Immature natural killer cell (primary cell): ENCODE measurements at regions not wholly inside any gene's neighbourhood (a gene's known extent, or its start where the extent isn't known, plus 50 kb on each side); places are given as distances from the start of the nearest gene placed in this dataset.
"Not testable (repeated sequence)": the region's sequence is repeated elsewhere in the genome, so short reads cannot be mapped to it uniquely, and the experiment has no call there.

Source experiments
- DNase-seq, 3 donors: peaks; one replicate each; pipeline ENCODE4 v3.0.0; 2022; ENCODE audit warnings: mixed read lengths in 1 of 3
- H3K27ac Mint-ChIP-seq, 6 donors: one replicate each; pipeline ENCODE4 v1.8.0; 2020; ENCODE audit warnings: mixed read lengths in 6 of 6, mild to moderate bottlenecking in 5 of 6, inconsistent platforms in 4 of 6, moderate library complexity in 3 of 6
- H3K27me3 Mint-ChIP-seq, 3 donors: one replicate each; pipeline ENCODE4 v1.8.0; 2020 to 2021; ENCODE audit warnings: low read depth in 3 of 3, mild to moderate bottlenecking in 3 of 3, mixed read lengths in 3 of 3, moderate library complexity in 3 of 3, inconsistent platforms in 1 of 3
- H3K36me3 Mint-ChIP-seq, 3 donors: one replicate each; pipeline ENCODE4 v1.8.0; 2020; ENCODE audit warnings: mixed read lengths in 3 of 3, inconsistent platforms in 2 of 3, mild to moderate bottlenecking in 2 of 3
- H3K4me1 Mint-ChIP-seq, 2 donors: one replicate each; pipeline ENCODE4 v1.8.0; 2020; ENCODE audit warnings: inconsistent platforms in 2 of 2, mild to moderate bottlenecking in 2 of 2, mixed read lengths in 2 of 2, moderate library complexity in 1 of 2
- H3K4me3 Mint-ChIP-seq, 5 donors: one replicate each; pipeline ENCODE4 v1.8.0; 2020; ENCODE audit warnings: mild to moderate bottlenecking in 5 of 5, mixed read lengths in 5 of 5, inconsistent platforms in 3 of 5, moderate library complexity in 3 of 5
- H3K9me3 Mint-ChIP-seq, 6 donors: one replicate each; pipeline ENCODE4 v1.8.0; 2020; ENCODE audit warnings: mild to moderate bottlenecking in 6 of 6, mixed read lengths in 6 of 6, inconsistent platforms in 4 of 6, moderate library complexity in 3 of 6

DNA sequence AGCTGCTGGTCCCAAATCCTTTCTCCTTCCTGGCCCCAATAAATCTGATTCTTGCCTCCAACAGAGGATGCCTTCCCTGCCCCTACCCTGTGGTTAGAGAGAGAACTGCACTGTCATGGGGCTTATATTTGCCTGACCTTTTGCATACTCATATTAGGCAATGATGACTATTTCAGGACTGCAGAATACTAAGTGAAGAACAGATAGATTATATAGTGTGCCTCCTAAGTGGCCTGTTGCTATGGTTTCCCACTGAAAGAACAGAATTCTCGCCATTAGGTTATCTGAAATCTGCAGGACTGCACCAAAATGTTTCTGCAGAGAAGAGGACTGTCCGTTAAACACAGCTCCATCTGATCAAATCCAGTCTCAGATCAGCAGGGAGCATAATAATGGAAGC is 87.3 kb upstream of the CCNG1 start:
- Mint-ChIP-seq H3K4me3 (no peak overlapping the region), H3K27me3 (peaks cover 0 to 2% (median 0%) of the 10 kb centered on the region in 3 donors), H3K27ac (no peak overlapping the region), H3K4me1 (no peaks in the 10 kb centered on the region), H3K36me3 (no peaks in the 10 kb centered on the region), H3K9me3 (no peaks in the 10 kb centered on the region)
- no peak for DNase-seq

DNA sequence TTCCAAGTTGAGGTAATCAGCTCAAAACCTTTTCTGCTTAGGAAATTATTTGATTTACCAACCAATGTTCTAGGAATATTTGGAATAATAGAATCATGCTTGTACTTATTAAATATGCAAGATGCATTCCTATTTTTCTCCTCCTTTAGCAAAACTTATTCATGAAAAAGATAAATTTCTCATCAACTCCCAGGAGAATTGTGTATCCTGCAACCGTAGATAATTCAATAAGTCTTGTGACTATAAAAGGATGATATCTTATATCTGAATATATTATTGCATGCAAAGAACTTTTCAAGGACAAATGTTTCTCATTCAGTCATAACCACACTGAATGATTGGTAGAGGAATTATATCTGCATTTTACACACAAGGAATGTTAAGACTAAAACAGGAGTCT is 84.9 kb upstream of the CCNG1 start:
- no peak for DNase-seq
- Mint-ChIP-seq H3K9me3 (no peaks in the 10 kb centered on the region), H3K27ac (no peak overlapping the region), H3K36me3 (no peaks in the 10 kb centered on the region), H3K4me1 (no peaks in the 10 kb centered on the region), H3K27me3 (peaks cover 0 to 4% (median 2%) of the 10 kb centered on the region in 3 donors), H3K4me3 (no peak overlapping the region)

DNA sequence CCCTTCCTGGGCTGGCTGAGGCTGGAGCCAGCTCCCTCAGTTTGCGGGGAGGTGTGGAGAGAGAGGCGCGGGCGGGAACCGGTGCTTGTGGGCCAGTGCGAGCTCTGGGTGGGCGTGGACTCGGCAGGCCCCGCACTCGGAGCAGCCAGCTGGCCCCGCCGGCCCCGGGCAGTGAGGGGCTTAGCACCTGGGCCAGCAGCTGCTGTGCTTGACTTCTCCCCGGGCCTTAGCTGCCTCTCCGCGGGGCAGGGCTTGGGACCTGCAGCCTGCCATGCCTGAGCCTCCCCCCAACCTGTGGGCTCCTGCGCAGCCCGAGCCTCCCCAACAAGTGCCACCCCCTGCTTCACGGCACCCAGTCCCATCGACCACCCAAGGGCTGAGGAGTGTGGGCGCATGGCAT is 81.6 kb upstream of the CCNG1 start:
- H3K36me3 Mint-ChIP-seq, H3K9me3 Mint-ChIP-seq, H3K27ac Mint-ChIP-seq, H3K4me3 Mint-ChIP-seq, H3K4me1 Mint-ChIP-seq, H3K27me3 Mint-ChIP-seq, DNase-seq: not testable (repeated sequence)

DNA sequence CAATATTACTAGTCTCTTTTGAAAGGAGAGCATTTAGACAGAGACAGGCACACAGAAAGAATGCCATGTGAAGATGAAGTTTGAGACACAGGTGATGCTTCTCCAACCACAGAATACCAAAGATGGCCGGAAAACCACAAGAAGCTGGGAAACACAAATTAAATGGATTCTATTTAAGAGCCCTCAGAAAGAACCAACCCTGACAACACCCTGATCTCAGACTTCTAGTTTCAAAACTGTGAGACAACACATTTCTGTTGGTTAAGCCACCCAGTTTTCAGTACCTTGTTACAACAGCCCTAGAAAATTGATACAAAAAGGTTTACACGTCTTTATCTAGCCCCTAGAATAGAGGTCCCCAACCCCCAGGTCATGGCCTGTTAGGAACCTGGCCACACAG is 79.8 kb upstream of the CCNG1 start:
- Mint-ChIP-seq H3K36me3 (no peaks in the 10 kb centered on the region), H3K27me3 (peaks cover 2 to 5% (median 5%) of the 10 kb centered on the region in 3 donors), H3K9me3 (no peaks in the 10 kb centered on the region), H3K4me1 (no peaks in the 10 kb centered on the region), H3K27ac (no peak overlapping the region), H3K4me3 (no peak overlapping the region)
- DNase-seq, result no peak

DNA sequence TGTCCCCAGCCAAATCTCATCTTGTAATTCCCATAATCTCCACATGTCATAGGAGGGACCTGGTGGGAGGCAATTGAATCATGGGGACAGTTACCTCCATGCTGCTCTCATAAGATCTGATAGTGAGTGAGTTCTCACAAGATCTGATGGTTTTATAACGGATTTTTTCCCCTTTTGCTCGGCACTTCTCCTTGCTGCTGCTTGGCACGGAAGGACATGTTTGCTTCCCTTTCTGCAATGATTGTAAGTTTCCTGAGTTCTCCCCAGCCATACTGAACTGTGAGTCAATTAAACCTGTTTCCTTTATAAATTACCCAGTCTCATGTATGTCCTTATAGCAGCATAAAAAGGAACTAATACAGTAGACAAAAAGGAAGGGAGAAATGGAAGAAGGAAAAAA is 76.7 kb upstream of the CCNG1 start:
- no peak overlapping the region for H3K27ac Mint-ChIP-seq
- peaks cover 2 to 7% (median 5%) of the 10 kb centered on the region in 3 donors for H3K27me3 Mint-ChIP-seq
- no peaks in the 10 kb centered on the region for H3K4me1 Mint-ChIP-seq
- H3K4me3 Mint-ChIP-seq, result no peak overlapping the region
- no peaks in the 10 kb centered on the region for H3K36me3 Mint-ChIP-seq
- H3K9me3 Mint-ChIP-seq, result peaks cover 0 to 3% (median 0%) of the 10 kb centered on the region in 6 donors
- DNase-seq, result no peak

DNA sequence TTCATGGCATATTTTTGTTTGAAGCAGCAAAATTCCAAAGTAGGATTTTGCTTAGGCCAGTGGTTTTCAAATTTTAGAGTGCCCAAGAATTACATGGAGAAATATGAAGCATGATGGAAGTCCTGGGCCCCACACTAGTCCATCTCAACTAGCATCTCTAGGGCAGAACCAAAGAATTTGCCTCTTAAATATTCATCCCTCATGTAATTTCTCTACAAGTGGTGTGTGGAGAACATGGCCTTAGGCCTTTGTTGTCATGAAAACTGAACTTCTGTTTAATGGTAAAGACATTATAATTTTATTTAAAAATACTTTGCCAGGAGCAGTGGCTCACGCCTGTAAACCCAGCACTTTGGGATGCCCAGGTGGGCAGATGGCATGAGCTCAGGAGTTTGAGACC is 75.9 kb upstream of the CCNG1 start:
- Mint-ChIP-seq H3K9me3 (peaks cover 0 to 3% (median 0%) of the 10 kb centered on the region in 6 donors), H3K36me3 (no peaks in the 10 kb centered on the region), H3K4me3 (no peak overlapping the region), H3K4me1 (no peaks in the 10 kb centered on the region), H3K27ac (no peak overlapping the region), H3K27me3 (peaks cover 2 to 7% (median 5%) of the 10 kb centered on the region in 3 donors)
- no peak for DNase-seq

DNA sequence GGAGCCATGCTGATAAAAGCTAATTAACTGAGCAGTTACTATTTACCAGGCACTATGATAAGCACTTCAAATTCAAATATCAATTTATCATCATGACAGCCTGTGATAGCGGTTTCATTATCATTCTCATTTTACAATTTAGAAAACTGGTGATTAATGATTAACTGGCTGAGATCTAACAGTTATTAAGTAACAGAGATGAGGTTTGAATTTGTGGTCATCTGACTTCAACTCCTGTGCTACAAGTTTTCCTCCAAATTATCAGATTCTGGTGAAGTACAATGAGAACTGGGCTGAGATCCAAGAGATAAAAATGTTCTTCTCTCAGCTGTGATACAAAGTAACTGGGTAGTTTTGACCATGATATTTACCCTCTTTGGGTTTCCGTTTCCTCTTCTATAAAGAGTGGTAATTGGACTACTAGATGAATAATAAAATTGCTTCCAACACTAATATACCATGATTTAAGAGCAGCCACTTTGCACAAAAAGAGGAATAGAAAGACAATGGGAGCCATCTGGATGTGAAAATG is 74.5 kb upstream of the CCNG1 start:
- no peak for DNase-seq
- Mint-ChIP-seq H3K36me3 (no peaks in the 10 kb centered on the region), H3K4me1 (no peaks in the 10 kb centered on the region), H3K27ac (no peak overlapping the region), H3K9me3 (peaks cover 0 to 5% (median 0%) of the 10 kb centered on the region in 6 donors), H3K27me3 (peaks cover 0 to 7% (median 4%) of the 10 kb centered on the region in 3 donors), H3K4me3 (no peak overlapping the region)

DNA sequence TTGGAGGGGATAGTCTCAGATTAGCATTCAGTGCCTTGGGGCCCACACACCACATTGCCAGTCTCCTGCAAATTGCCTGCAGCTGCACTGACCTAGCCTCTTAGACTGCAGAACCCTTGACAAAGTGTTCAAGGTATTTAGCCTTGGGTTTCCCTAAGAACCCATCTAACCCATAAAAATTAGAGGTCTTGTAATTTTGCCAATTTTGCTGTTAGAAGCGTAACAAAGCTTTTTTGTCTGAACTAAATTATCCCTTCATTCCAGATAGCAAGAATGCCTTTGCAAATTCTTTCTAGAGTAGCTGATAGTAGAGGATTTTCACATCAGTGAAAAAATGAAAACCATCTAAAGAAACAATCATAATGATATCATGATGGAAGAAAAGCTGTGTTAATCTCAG is 74.0 kb upstream of the CCNG1 start:
- no peaks in the 10 kb centered on the region for H3K4me1 Mint-ChIP-seq
- no peak overlapping the region for H3K27ac Mint-ChIP-seq
- H3K9me3 Mint-ChIP-seq, result peaks cover 0 to 5% (median 0%) of the 10 kb centered on the region in 6 donors
- no peak for DNase-seq
- peaks cover 0 to 7% (median 0%) of the 10 kb centered on the region in 3 donors for H3K27me3 Mint-ChIP-seq
- H3K4me3 Mint-ChIP-seq, result no peak overlapping the region
- H3K36me3 Mint-ChIP-seq, result no peaks in the 10 kb centered on the region

DNA sequence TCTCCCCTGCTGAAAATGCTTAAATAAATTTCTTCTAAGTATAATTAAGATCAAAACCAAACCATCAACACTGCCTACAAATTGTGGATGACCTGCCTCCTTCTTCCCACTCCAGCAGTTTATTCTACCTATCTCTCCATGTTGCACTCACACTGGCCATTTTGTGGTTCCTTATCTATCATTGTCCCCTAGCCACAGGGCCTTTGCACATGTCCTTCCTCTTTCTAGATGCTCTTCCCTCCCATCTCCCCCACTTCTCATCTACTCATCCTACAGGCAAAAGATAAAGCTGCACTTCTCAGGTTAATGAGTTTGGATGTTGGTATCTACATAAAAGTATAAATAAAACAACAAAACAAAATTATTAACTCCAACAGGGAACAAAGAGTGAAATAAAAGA is 70.6 kb upstream of the CCNG1 start:
- DNase-seq, result no peak
- H3K4me1 Mint-ChIP-seq, result no peaks in the 10 kb centered on the region
- peaks cover 0 to 5% (median 0%) of the 10 kb centered on the region in 6 donors for H3K9me3 Mint-ChIP-seq
- no peaks in the 10 kb centered on the region for H3K36me3 Mint-ChIP-seq
- H3K27me3 Mint-ChIP-seq, result peaks cover 0 to 2% (median under 1%) of the 10 kb centered on the region in 3 donors
- H3K4me3 Mint-ChIP-seq, result no peak overlapping the region
- H3K27ac Mint-ChIP-seq, result no peak overlapping the region

DNA sequence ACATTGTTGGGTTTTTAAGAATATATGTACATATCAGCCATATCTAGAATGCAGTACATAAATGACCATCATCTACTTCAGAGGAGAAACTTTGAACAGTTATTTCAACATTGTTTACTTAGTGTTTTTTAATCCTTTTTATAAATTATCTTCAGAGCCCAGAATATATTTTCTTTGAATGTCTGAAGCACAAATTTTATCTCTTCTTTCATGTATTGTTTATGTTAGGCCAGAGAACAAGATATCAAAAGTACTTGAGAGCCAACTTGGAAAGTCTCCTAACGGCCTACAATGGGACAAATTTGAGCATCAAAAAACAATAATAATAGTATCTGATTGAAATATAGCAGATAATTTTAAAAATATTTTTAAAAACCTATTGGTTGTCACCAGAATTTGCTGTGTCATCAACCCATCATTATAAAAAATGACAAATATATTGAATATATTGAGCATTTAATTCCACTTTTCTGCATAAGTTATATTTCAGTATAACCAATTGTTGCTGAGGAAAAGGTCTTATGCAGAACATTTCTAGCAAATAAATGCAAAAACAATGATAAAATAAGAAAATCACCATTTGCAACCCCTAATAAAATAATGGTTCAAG is 67.5 kb upstream of the CCNG1 start:
- no peaks in the 10 kb centered on the region for H3K36me3 Mint-ChIP-seq
- H3K27ac Mint-ChIP-seq, result no peak overlapping the region
- no peaks in the 10 kb centered on the region for H3K4me1 Mint-ChIP-seq

DNA sequence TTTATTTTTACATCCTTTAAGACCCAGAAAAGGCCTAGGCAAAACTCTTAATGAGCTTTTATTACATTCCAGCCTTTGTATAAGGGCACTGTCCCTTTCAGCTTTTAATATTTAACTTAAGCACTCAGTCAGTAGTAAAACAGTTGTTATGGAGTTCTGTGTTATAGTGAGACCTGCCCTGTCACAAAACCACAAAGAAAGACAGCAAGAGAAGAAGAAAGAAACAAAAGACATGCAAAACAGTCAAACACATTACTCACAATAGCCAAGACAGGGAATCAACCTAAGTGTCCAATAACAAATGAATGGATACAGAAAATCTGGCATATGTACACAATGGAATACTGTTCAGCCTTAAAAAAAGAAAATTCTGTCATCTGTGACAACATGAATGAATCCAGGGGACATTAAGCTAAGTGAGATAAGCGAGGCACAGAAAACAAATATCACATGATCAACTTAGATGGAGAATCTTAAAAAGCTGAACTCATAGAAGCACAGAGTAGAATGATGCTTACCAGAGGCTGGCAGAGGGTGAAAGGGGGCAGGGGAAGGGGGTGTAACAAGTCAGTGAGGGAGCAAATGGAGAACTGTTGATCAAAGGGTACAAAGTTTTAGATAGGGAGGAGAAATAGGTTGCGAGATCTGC is 63.8 kb upstream of the CCNG1 start:
- H3K36me3 Mint-ChIP-seq, result no peaks in the 10 kb centered on the region
- H3K4me1 Mint-ChIP-seq, result no peaks in the 10 kb centered on the region
- no peak overlapping the region for H3K4me3 Mint-ChIP-seq
- no peak for DNase-seq
- peaks cover 0 to 6% (median 2%) of the 10 kb centered on the region in 3 donors for H3K27me3 Mint-ChIP-seq
- no peaks in the 10 kb centered on the region for H3K9me3 Mint-ChIP-seq
- H3K27ac Mint-ChIP-seq, result no peak overlapping the region

More for the DNA sequence above, 67.5 kb upstream of the CCNG1 start:
- Mint-ChIP-seq H3K4me3 (no peak overlapping the region), H3K9me3 (peaks cover 0 to 2% (median 0%) of the 10 kb centered on the region in 6 donors), H3K27me3 (peaks cover 0 to 2% (median 0%) of the 10 kb centered on the region in 3 donors)
- DNase-seq, result no peak

DNA sequence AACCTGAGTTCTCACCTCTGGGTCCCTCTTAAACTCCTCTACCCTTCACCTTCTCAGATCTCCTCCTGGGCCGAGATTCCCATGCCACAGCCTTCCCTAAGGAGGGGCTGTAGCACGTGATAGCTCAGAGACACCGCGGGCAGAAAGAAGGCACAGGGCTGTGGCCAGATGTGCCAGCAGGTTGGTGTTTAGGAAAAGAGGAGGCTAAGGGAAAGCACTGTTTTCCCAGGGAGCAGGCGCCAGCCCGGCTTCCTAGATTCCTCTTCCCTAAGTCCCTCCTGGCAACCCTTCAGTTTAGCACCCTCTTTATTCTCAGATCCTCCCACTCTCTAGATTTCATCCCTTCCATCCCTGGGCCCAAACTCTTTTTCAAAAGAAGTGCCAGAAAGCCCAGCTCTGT is 59.4 kb upstream of the CCNG1 start:
- Mint-ChIP-seq H3K4me3 (no peak overlapping the region), H3K9me3 (peaks cover 0 to 4% (median 0%) of the 10 kb centered on the region in 6 donors), H3K27ac (no peak overlapping the region), H3K4me1 (no peaks in the 10 kb centered on the region), H3K36me3 (no peaks in the 10 kb centered on the region), H3K27me3 (peaks cover 0 to 10% (median 0%) of the 10 kb centered on the region in 3 donors)
- no peak for DNase-seq

DNA sequence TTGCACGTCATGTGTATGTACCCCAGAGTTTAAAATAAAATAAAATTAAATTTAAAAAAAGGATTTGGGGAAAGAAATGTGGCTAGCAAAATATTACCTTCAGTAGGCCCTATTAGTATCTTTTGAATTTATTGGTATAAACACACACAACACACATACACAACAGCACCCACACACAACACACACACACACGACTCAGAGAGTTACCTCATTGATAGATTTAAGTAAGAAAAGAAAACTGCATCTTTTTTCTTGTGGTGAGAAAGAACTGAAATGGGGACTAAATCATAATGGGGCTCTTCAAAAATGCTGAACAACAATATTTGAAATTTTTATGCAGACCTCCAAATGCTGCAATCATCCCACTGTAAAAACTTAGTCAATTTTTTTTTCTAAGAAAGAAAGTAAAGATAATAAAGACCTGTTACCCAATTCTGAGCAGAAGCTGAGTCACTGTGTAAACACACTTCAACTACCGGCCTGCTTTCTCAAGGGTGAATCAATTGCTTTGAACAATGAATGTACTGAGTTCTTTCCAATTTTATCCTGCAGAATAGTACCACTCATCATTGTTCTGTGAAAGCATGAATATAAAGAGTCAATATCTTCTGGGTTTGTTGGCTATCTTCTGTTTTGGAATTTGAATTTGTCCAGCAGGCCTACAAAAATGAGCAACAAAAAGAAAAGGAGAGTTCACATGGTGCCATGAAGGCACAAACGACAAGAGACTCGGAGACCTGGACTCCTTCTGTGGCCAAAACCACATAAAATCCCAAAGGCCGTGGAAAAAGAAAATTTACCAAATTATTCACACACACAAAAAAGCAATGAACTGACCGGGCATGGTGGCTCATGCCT is 57.9 kb upstream of the CCNG1 start:
- H3K4me3 Mint-ChIP-seq, result no peak overlapping the region
- no peaks in the 10 kb centered on the region for H3K4me1 Mint-ChIP-seq
- H3K9me3 Mint-ChIP-seq, result peaks cover 0 to 4% (median 0%) of the 10 kb centered on the region in 6 donors
- no peak overlapping the region for H3K27ac Mint-ChIP-seq
- no peaks in the 10 kb centered on the region for H3K36me3 Mint-ChIP-seq
- peaks cover 0 to 10% (median 0%) of the 10 kb centered on the region in 3 donors for H3K27me3 Mint-ChIP-seq
- DNase-seq, result no peak

DNA sequence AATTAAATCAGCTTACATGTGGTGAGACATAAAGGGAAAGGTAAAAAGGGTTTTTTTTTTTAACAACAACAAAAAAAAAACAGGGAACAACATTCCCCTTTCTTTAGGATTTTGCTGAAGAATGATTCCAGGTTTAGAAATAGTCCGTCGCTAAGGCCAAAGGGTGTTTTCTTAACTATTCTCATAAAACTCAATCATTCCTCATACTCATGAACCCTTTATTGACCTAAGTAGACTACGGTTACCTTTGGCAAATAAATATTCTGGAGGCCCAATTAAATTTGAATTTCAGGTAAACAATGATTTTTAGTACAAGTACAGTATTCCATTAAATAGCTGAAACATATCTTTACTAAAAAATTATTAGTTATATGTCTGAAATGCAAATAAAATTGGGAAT is 55.6 kb upstream of the CCNG1 start:
- H3K9me3 Mint-ChIP-seq, result peaks cover 0 to 4% (median 0%) of the 10 kb centered on the region in 6 donors
- H3K4me1 Mint-ChIP-seq, result no peaks in the 10 kb centered on the region
- DNase-seq, result no peak
- H3K36me3 Mint-ChIP-seq, result no peaks in the 10 kb centered on the region
- H3K4me3 Mint-ChIP-seq, result no peak overlapping the region
- peaks cover 0 to 7% (median 2%) of the 10 kb centered on the region in 3 donors for H3K27me3 Mint-ChIP-seq
- no peak overlapping the region for H3K27ac Mint-ChIP-seq
